Esophagus squamous epithelium (tissue), 5 donors: ENCODE measurements at regions not wholly inside any gene's neighbourhood (a gene's known extent, or its start where the extent isn't known, plus 50 kb on each side); places are given as distances from the start of the nearest gene placed in this dataset.

ENCODE experiments used
- DNase-seq: peaks from one replicate; lab custom pipeline; 2025; lab: John Stamatoyannopoulos, UW
- H3K27ac ChIP-seq, 4 donors: fragments of 200-600 bp; sonication (generic); one replicate each; pipeline ENCODE4 v1.5.1; 2016 to 2019; ENCODE audit warnings: mild to moderate bottlenecking in 1 of 4
- H3K27me3 ChIP-seq, 4 donors: fragments of 200-600 bp; sonication (generic); 1 replicate in 3 of 4; 2 replicates in 1 of 4; pipeline versions ENCODE4 v1.5.1 to v1.6.0; 2017 to 2021; ENCODE audit warnings: antibody characterized with exemption in 1 of 4
- H3K36me3 ChIP-seq, 3 donors: fragments of 200-600 bp; sonication (generic); one replicate each; pipeline ENCODE4 v1.5.1; 2016 to 2019
- H3K4me1 ChIP-seq, 3 donors: fragments of 200-600 bp; sonication (generic); one replicate each; pipeline ENCODE4 v1.5.1; 2017 to 2019
- H3K4me3 ChIP-seq, 4 donors: fragments of 200-600 bp; sonication (generic); 1 replicate in 3 of 4; 2 replicates in 1 of 4; pipeline ENCODE4 v1.5.1; 2016 to 2019; ENCODE audit warnings: mild to moderate bottlenecking in 2 of 4, moderate library complexity in 1 of 4
- H3K9me3 ChIP-seq, 3 donors: fragments of 200-600 bp; sonication (generic); one replicate each; pipeline ENCODE4 v1.5.1; 2016 to 2019
- CTCF ChIP-seq, 6 experiments: fragments of 450-650 bp in 4 of 6; fragments of 200-600 bp in 2 of 6; sonication (generic) in 2 of 6; IDR thresholded peaks; one replicate each; pipeline ENCODE4 v1.5.1; 2016 to 2019; ENCODE audit warnings: antibody characterized with exemption in 6 of 6, mild to moderate bottlenecking in 4 of 6, moderate library complexity in 4 of 6
- POLR2A ChIP-seq, 4 donors: fragments of 450-650 bp; IDR thresholded peaks; one replicate each; pipeline ENCODE4 v1.6.1; 2017; ENCODE audit warnings: antibody characterized with exemption in 4 of 4, mild to moderate bottlenecking in 4 of 4, moderate library complexity in 3 of 4
- WGBS, 2 donors: methylation state at CpG; one replicate each; pipeline ENCODE4 v1.1.5; 2018; 5-methylcytosine and 5-hydroxymethylcytosine counted together
- intact Hi-C: fragments of 100-400 bp; cut with DNase I; formaldehyde crosslinking; loops from one replicate; pipeline ENCODE4 v1.15.0; 2022
- donor health status: DM: yes; HTN: yes; CAD: no.

DNA sequence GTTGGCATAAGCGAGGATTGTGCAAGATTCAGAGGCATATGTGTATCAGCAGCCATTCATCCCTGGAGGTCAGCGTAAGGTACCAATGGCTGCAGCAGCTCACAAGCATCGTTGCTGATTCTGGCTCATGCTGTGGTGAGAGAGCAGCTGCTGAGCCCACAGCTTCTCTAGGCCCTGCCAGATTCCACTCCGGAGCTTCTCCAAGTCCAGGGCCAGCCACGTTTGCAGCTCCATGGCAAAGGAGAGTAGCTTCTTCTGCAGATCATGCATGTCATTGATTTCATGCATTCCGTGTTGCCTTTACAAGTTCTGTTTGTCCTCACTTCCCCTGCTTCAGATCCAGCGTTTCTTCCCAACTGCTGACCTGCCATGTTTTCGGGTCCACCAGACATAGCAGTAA lies 474.8 kb upstream of the ID4 start:
- Histone ChIP-seq H3K9me3 (no peaks in the 10 kb centered on the region), H3K4me1 (no peaks in the 10 kb centered on the region), H3K27me3 (no peaks in the 10 kb centered on the region), H3K36me3 (no peaks in the 10 kb centered on the region), H3K4me3 (no peak overlapping the region), H3K27ac (no peak overlapping the region)
- no peak for DNase-seq
- 74 to 84% methylated on average over 6 to 8 of the region's 8 CpGs for WGBS, 2 donors
- TF ChIP-seq POLR2A (IDR thresholded peaks at IDR 0.05) (no peak), CTCF (IDR thresholded peaks at IDR 0.05) (no peak)
- intact Hi-C loops, result no loop called here

DNA sequence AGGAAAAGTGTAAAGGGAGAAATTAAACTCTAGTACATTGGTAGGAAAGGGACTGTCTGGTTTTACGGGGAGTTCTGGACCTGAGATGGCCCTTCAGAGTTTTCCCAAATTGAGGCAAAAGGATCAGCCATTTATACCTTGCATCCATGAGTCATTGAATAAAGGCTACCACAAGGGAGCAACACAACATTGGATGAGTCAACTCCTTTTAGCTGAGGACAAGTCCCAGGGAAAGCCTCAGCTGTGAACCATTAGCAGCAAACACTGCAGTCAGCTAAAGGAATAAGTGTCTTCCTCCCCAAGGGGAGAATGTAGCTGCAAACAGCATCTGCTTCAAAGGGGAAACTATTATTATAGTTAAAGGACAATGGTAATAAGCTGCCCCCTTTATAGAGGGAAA lies 468.7 kb upstream of the ID4 start:
- Histone ChIP-seq H3K4me1 (no peaks in the 10 kb centered on the region), H3K36me3 (no peaks in the 10 kb centered on the region), H3K9me3 (no peaks in the 10 kb centered on the region), H3K27me3 (no peaks in the 10 kb centered on the region), H3K27ac (no peak overlapping the region), H3K4me3 (no peak overlapping the region)
- no peak for DNase-seq
- TF ChIP-seq CTCF (IDR thresholded peaks at IDR 0.05), result peak in 1 of 6 experiments; percentile 17
- TF ChIP-seq POLR2A (IDR thresholded peaks at IDR 0.05), result no peak
- intact Hi-C loops, result no loop called here
- 100% methylated on average over 1 of the region's 1 CpG for WGBS, 2 donors

GRCh38 chr6:19369785-19370184 lies 467.4 kb upstream of the ID4 start:
- no peak overlapping the region for H3K27ac ChIP-seq
- H3K9me3 ChIP-seq, result no peaks in the 10 kb centered on the region
- no peaks in the 10 kb centered on the region for H3K27me3 ChIP-seq
- no peak for TF ChIP-seq POLR2A (IDR thresholded peaks at IDR 0.05)
- TF ChIP-seq CTCF (IDR thresholded peaks at IDR 0.05), result no peak
- no peaks in the 10 kb centered on the region for H3K4me1 ChIP-seq
- H3K4me3 ChIP-seq, result no peak overlapping the region
- DNase-seq, result no peak
- no peaks in the 10 kb centered on the region for H3K36me3 ChIP-seq
- intact Hi-C loops, result no loop called here

DNA sequence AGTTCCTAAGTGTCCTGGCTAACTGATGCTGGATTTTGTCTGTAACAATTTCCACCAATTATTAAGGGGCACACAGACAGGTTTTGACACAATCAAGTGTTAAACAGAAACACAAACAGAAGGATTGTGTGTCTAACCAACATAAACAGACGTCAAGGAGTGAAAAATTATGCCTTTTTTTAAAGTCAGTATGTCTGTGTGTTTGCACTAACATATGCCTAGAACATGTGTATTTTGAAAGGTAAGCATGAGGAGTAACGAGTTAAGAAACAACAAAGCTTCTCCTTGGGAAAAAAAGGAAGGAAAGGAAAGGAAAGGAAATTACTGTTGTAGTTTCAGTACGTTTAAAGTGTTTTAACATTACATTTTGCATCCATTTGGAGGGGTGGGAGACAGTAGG lies 466.3 kb upstream of the ID4 start:
- Histone ChIP-seq H3K27ac (no peak overlapping the region), H3K27me3 (no peaks in the 10 kb centered on the region), H3K9me3 (no peaks in the 10 kb centered on the region), H3K36me3 (no peaks in the 10 kb centered on the region), H3K4me3 (no peak overlapping the region), H3K4me1 (no peaks in the 10 kb centered on the region)
- no peak for TF ChIP-seq POLR2A (IDR thresholded peaks at IDR 0.05)
- TF ChIP-seq CTCF (IDR thresholded peaks at IDR 0.05), result no peak
- intact Hi-C loops, result no loop called here
- DNase-seq, result no peak
- 54 to 56% methylated on average over 3 of the region's 3 CpGs for WGBS, 2 donors

GRCh38 chr6:19375613-19376012 lies 461.6 kb upstream of the ID4 start:
- intact Hi-C loops, result no loop called here
- H3K9me3 ChIP-seq, result no peaks in the 10 kb centered on the region
- peaks cover 0 to 30% (median 21%) of the 10 kb centered on the region in 3 donors for H3K4me1 ChIP-seq
- H3K27me3 ChIP-seq, result no peaks in the 10 kb centered on the region
- H3K4me3 ChIP-seq, result no peak overlapping the region
- no peak for DNase-seq
- no peak for TF ChIP-seq CTCF (IDR thresholded peaks at IDR 0.05)
- TF ChIP-seq POLR2A (IDR thresholded peaks at IDR 0.05), result no peak
- no peaks in the 10 kb centered on the region for H3K36me3 ChIP-seq
- H3K27ac ChIP-seq, result no peak overlapping the region
